ENCODE measurements at regions not wholly inside any gene's neighbourhood (a gene's known extent, or its start where the extent isn't known, plus 50 kb on each side); places are given as distances from the start of the nearest gene placed in this dataset.

DNA sequence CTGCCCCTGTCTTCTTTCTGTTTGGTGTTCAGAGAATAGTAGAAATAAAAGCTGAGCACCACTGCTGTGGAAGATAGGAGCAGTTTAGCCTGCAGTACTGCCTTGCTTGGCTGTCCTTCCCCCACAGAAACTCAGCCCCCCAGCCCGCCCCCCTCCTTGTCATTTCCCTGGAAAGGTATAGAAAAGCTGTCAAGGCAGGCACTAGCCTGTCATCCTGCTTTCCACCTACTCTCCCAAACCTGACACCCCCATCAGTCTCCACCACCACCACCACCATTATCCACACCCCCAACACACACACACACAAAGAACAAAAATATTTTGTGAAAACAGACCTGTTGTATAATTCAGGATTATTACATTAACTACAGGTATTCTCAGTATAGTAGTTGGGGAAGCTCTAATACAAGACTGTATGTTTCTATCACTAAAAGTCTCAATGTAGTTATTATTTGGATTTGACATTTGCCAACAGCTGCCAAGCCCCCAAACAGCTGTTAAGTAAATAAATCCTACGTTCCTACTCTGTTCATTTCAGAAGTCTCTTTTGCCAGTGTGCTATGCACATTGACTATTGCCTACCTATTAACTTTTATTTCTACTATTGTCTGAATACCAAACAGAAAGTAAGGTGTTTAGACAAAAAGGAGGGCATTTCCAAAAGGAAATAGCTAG, 128.8 kb downstream of the CYB561 start:
- DNase-seq = no peak
- WGBS, 2 donors = 73 to 79% methylated on average over 2 of the region's 2 CpGs
- Histone ChIP-seq H3K4me3 (no peak overlapping the region), H3K27me3 (no peaks in the 10 kb centered on the region), H3K27ac (no peak overlapping the region), H3K36me3 (peaks cover 0 to 3% (median 0%) of the 10 kb centered on the region in 3 donors), H3K9me3 (no peaks in the 10 kb centered on the region), H3K4me1 (no peaks in the 10 kb centered on the region)
- FAIRE-seq = no peak
- no peak for ATAC-seq
- intact Hi-C loops (cut with DNase I) = no loop called here
- TF ChIP-seq, protein P1, sequence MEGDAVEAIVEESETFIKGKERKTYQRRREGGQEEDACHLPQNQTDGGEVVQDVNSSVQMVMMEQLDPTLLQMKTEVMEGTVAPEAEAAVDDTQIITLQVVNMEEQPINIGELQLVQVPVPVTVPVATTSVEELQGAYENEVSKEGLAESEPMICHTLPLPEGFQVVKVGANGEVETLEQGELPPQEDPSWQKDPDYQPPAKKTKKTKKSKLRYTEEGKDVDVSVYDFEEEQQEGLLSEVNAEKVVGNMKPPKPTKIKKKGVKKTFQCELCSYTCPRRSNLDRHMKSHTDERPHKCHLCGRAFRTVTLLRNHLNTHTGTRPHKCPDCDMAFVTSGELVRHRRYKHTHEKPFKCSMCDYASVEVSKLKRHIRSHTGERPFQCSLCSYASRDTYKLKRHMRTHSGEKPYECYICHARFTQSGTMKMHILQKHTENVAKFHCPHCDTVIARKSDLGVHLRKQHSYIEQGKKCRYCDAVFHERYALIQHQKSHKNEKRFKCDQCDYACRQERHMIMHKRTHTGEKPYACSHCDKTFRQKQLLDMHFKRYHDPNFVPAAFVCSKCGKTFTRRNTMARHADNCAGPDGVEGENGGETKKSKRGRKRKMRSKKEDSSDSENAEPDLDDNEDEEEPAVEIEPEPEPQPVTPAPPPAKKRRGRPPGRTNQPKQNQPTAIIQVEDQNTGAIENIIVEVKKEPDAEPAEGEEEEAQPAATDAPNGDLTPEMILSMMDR (IDR thresholded peaks at IDR 0.05) = no peak

DNA sequence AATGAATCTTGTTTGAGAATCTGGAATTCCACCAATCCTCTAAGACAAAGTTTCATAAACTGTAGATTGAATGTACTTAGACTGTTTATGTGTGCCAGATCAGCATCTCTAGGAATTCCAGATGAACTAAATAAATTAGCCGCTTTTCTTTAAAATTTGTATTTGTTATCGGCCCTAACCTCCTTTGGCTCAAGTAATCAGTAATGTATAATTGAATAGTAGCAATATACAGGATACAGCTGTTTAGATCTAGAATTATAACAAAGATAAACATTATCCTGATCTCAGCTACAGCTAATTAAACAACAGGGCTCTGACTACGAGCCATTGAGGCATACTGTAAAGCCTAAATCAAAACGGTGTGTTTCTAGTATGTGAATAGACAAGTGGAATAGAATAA, 120.3 kb downstream of the CYB561 start:
- Histone ChIP-seq H3K4me1 (no peaks in the 10 kb centered on the region), H3K27me3 (no peaks in the 10 kb centered on the region), H3K4me3 (no peak overlapping the region), H3K9me3 (no peaks in the 10 kb centered on the region), H3K27ac (no peak overlapping the region), H3K36me3 (peaks cover 0 to 6% (median 0%) of the 10 kb centered on the region in 3 donors)
- intact Hi-C loops (cut with DNase I) = no loop called here
- 89 to 90% methylated on average over 4 of the region's 4 CpGs for WGBS, 2 donors
- FAIRE-seq (no peak), ATAC-seq (no peak), DNase-seq (no peak)
- TF ChIP-seq, protein P1 (IDR thresholded peaks at IDR 0.05) = no peak

DNA sequence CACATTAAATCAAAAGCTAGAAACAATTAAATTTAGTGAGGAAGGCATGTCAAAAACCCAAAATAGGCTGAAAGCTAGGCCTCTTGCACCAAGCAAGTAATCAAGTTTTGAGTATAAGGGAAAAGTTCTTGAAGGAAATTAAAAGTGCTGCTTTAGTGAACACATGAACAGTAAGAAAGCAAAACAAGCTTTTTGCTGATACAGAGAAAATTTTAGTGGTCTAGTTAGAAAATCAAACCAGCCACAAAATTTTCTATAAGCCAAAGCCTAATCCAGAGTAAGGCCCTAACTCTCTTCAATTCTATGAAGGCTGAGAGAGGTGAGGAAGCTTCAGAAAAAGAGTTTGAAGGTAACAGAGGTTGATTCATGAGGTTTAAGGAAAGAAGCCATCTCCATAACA, 116.2 kb downstream of the CYB561 start:
- no peak for DNase-seq
- TF ChIP-seq, protein P1 (IDR thresholded peaks at IDR 0.05) = no peak
- Histone ChIP-seq H3K9me3 (no peaks in the 10 kb centered on the region), H3K36me3 (no peaks in the 10 kb centered on the region), H3K4me1 (no peaks in the 10 kb centered on the region), H3K27me3 (no peaks in the 10 kb centered on the region), H3K27ac (no peak overlapping the region), H3K4me3 (no peak overlapping the region)
- no peak for FAIRE-seq
- intact Hi-C loops (cut with DNase I) = no loop called here
- no peak for ATAC-seq

DNA sequence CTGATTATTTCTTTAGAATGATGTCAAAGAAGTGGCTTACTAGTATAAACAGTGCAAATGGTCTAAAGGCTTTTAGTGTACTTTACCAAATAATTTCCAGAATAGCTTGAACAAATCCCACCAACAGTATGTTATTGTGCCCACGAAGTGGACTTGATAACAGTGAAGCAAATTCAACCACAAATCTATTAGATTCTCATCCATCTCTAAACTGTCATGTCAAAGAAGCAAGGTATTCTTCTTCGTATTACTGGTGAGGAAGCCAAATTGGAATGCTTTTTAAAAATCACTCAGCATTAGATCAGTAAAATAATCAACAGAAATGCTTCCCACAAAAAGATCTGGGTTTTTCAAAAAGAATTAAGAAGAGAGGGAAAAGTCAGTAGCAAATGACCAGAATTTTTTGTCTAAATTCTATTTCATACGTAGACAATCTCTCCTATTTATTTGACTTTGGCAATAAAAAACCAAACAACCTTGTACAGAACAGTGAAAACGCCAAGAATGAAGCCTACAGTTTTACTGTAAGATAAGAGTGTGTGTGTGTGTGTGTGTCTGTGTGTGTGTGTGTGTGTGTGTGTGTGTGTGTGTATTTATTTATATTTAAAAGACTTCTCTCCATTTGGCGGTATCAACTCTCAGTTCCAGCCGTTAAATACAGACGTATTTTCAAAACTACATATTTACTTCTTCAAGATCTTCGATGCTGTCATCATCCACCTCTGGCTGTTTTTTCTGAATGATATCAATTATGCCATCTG, 114.6 kb downstream of the CYB561 start:
- TF ChIP-seq, protein P1 (IDR thresholded peaks at IDR 0.05) = no peak
- 60 to 64% methylated on average over 8 of the region's 8 CpGs for WGBS, 2 donors
- DNase-seq = no peak

DNA sequence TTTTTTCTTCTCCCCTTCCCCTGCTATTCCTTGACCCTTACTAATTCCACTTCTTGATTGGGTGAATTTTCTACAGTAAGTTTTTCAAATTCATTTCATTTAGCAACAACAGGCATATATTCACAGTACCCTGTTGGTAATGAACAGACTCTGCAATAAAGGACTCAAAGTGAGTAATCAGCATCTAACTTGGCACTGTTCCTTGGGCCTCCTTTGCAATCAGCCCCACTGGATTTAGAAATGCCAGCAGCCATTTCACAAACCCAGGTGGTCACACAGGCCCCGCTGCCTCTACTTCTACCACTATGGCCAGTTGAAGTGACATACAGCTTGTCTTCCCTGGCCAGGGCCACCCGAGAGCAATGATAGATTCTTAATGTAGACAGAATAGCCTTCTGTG, 113.8 kb downstream of the CYB561 start:
- WGBS, 2 donors = 92 to 100% methylated on average over 2 of the region's 2 CpGs
- H3K9me3 ChIP-seq = no peaks in the 10 kb centered on the region
- ATAC-seq = no peak
- no peaks in the 10 kb centered on the region for H3K27me3 ChIP-seq
- FAIRE-seq = no peak
- H3K4me1 ChIP-seq = no peaks in the 10 kb centered on the region
- intact Hi-C loops (cut with DNase I) = no loop called here
- no peak overlapping the region for H3K27ac ChIP-seq
- no peaks in the 10 kb centered on the region for H3K36me3 ChIP-seq
- no peak overlapping the region for H3K4me3 ChIP-seq
- TF ChIP-seq, protein P1 (IDR thresholded peaks at IDR 0.05) = no peak
- no peak for DNase-seq

More for the DNA sequence above, 114.6 kb downstream of the CYB561 start:
- H3K9me3 ChIP-seq = no peaks in the 10 kb centered on the region
- no peak for FAIRE-seq
- no peaks in the 10 kb centered on the region for H3K4me1 ChIP-seq
- ATAC-seq = no peak
- H3K36me3 ChIP-seq = no peaks in the 10 kb centered on the region
- H3K4me3 ChIP-seq = no peak overlapping the region
- intact Hi-C loops (cut with DNase I) = no loop called here
- no peaks in the 10 kb centered on the region for H3K27me3 ChIP-seq
- H3K27ac ChIP-seq = no peak overlapping the region
